Transverse colon (tissue), 4 donors: ENCODE measurements at regions not wholly inside any gene's neighbourhood (a gene's known extent, or its start where the extent isn't known, plus 50 kb on each side); places are given as distances from the start of the nearest gene placed in this dataset.
"Not testable (repeated sequence)": the region's sequence is repeated elsewhere in the genome, so short reads cannot be mapped to it uniquely, and the experiment has no call there.

Experiments used
- DNase-seq: peaks from one replicate; pipeline ENCODE4 v3.0.0-alpha.2; 2019
- H3K27ac ChIP-seq, 4 donors: fragments of 200-600 bp; sonication (generic); 2 replicates each; pipeline ENCODE4 v1.5.1; 2016 to 2018; ENCODE audit warnings: inconsistent platforms in 4 of 4
- H3K27me3 ChIP-seq: fragments of 200-600 bp; sonication (generic); 2 replicates; pipeline ENCODE4 v1.5.1; 2017; ENCODE audit warnings: inconsistent platforms
- H3K36me3 ChIP-seq, 4 donors: fragments of 200-600 bp; sonication (generic); 2 replicates each; pipeline ENCODE4 v1.5.1; 2017 to 2019; ENCODE audit warnings: inconsistent platforms in 4 of 4
- H3K4me1 ChIP-seq, 4 donors: fragments of 200-600 bp; sonication (generic); 2 replicates each; pipeline ENCODE4 v1.5.1; 2017 to 2020; ENCODE audit warnings: inconsistent platforms in 4 of 4
- H3K4me3 ChIP-seq, 4 donors: fragments of 200-600 bp; sonication (generic); 1 replicate in 1 of 4; 2 replicates in 3 of 4; pipeline versions ENCODE4 v1.5.1 to v1.6.1; 2017 to 2019; ENCODE audit warnings: inconsistent platforms in 4 of 4
- H3K9me3 ChIP-seq, 2 donors: fragments of 200-600 bp; sonication (generic); 2 replicates each; pipeline ENCODE4 v1.5.1; 2017 to 2019; ENCODE audit warnings: inconsistent platforms in 2 of 2
- EP300 ChIP-seq: sonication (generic); formaldehyde crosslinking; IDR thresholded peaks from one replicate; pipeline ENCODE4 v1.6.1; 2017; ENCODE audit warnings: antibody characterized with exemption, low read depth
- POLR2A ChIP-seq: fragments of 450-650 bp; IDR thresholded peaks from one replicate; pipeline ENCODE4 v1.6.1; 2016; ENCODE audit warnings: antibody characterized with exemption, mild to moderate bottlenecking, moderate library complexity
- POLR2AphosphoS5 ChIP-seq, 3 donors: sonication (generic); formaldehyde crosslinking; IDR thresholded peaks; one replicate each; pipeline ENCODE4 v1.6.1; 2016; ENCODE audit warnings: antibody characterized with exemption in 3 of 3
- WGBS, 2 donors: methylation state at CpG; one replicate each; pipeline ENCODE4 v1.1.5; 2018; ENCODE audit warnings: low coverage in 1 of 2; 5-methylcytosine and 5-hydroxymethylcytosine counted together
- in situ Hi-C, 4 donors: fragments of 200-750 bp; cut with MboI; loops; one replicate each; pipeline versions ENCODE4 v1.15.0 to v1.15.1; 2017; ENCODE audit warnings: low sequenced_read_pairs in 3 of 4, low pct_ligation_motif_present in 1 of 4, low pct_unique_long_range_greater_than_20kb in 1 of 4
- intact Hi-C: fragments of 100-400 bp; cut with DNase I; formaldehyde crosslinking; loops from one replicate; pipeline ENCODE4 v1.15.1; 2023; ENCODE audit warnings: low total_unique reads
- TF ChIP-seq, protein P1 (sequence below), 5 experiments: fragments of 200-600 bp in 3 of 5; fragments of 450-650 bp in 2 of 5; sonication (generic) in 3 of 5; IDR thresholded peaks; 1 replicate in 2 of 5; 2 replicates in 3 of 5; pipeline ENCODE4 v1.5.1; 2016 to 2017; ENCODE audit warnings: antibody characterized with exemption in 5 of 5, inconsistent platforms in 3 of 5, mild to moderate bottlenecking in 2 of 5, moderate library complexity in 1 of 5

DNA sequence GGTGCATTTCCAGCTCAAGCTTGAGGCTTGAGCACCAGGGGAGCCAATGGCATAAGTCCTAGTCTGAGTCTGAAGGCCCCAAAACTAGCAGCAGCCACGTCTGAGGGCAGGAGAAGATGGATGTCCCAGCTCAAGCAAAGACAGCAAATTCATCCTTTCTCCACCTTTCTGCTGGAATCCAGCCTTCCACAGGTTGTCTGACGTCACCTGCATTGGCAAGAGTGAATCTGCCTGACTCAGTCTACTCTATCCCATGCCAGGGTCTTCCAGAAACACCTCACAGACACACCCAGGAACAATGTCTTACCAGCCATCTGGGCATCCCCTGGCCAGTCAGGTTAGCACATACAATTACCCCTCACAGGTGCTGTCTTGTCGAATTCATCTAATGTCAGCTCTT lies 76.2 kb upstream of the SOX11 start:
- no peak for TF ChIP-seq EP300
- no peak for TF ChIP-seq POLR2AphosphoS5 (IDR thresholded peaks at IDR 0.05)
- no peak for TF ChIP-seq POLR2A
- TF ChIP-seq, protein P1, sequence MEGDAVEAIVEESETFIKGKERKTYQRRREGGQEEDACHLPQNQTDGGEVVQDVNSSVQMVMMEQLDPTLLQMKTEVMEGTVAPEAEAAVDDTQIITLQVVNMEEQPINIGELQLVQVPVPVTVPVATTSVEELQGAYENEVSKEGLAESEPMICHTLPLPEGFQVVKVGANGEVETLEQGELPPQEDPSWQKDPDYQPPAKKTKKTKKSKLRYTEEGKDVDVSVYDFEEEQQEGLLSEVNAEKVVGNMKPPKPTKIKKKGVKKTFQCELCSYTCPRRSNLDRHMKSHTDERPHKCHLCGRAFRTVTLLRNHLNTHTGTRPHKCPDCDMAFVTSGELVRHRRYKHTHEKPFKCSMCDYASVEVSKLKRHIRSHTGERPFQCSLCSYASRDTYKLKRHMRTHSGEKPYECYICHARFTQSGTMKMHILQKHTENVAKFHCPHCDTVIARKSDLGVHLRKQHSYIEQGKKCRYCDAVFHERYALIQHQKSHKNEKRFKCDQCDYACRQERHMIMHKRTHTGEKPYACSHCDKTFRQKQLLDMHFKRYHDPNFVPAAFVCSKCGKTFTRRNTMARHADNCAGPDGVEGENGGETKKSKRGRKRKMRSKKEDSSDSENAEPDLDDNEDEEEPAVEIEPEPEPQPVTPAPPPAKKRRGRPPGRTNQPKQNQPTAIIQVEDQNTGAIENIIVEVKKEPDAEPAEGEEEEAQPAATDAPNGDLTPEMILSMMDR (IDR thresholded peaks at IDR 0.05): no peak
- no peaks in the 10 kb centered on the region for H3K9me3 ChIP-seq
- intact Hi-C loops: no loop called here
- H3K4me3 ChIP-seq: no peak overlapping the region
- no peaks in the 10 kb centered on the region for H3K36me3 ChIP-seq
- H3K27me3 ChIP-seq: no peaks in the 10 kb centered on the region
- DNase-seq: no peak
- in situ Hi-C loops: no loop called here
- no peak overlapping the region for H3K27ac ChIP-seq
- H3K4me1 ChIP-seq: no peaks in the 10 kb centered on the region
- 47 to 67% methylated on average over 1 to 3 of the region's 3 CpGs for WGBS, 2 donors

DNA sequence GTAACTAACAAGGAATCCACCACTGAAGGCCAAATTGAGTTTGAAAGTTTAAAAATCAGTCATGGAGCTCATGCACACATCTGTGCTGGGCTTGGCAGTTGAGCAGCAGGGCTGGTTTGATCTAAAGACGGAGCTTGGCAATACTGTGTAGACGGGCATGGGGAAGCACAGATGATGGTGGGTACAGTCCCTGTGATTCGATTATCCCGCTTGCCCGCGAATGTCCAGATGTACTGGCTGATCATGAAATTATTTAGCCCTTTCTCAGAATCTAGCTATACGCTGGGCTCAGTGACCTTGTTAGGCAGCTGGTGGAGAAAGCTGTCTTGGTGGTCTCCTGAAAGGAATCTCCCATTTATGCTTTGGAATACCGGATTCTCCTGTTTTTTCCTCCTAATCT lies 74.8 kb upstream of the SOX11 start:
- Histone ChIP-seq H3K27ac (no peak overlapping the region), H3K9me3 (no peaks in the 10 kb centered on the region), H3K36me3 (no peaks in the 10 kb centered on the region), H3K4me1 (no peaks in the 10 kb centered on the region), H3K27me3 (no peaks in the 10 kb centered on the region), H3K4me3 (no peak overlapping the region)
- DNase-seq: no peak
- TF ChIP-seq EP300 (no peak), POLR2AphosphoS5 (IDR thresholded peaks at IDR 0.05) (no peak), POLR2A (no peak)
- TF ChIP-seq, protein P1 (IDR thresholded peaks at IDR 0.05): no peak
- in situ Hi-C loops (no loop called here), intact Hi-C loops (no loop called here)
- WGBS, 2 donors: 80 to 93% methylated on average over 2 to 8 of the region's 8 CpGs

DNA sequence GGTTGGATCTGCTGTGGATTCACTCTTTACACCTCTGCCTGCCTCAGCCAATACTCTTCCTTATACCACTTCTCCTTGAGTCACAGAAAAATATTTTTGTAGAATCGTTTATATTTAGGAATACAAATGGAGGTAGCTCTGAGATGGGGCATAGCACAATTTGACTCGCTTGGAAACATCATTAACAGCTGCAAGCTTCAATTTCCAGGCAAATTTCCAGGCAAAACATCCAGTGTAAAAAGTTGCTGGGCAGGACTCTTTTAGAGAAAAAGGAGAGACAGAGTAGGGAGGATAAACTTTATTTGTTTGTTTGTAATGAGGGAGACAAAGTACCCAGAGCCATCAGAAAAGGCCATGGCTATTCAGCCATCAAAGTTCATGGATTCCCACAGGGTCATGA lies 74.4 kb upstream of the SOX11 start:
- Histone ChIP-seq H3K9me3 (no peaks in the 10 kb centered on the region), H3K4me3 (no peak overlapping the region), H3K4me1 (no peaks in the 10 kb centered on the region), H3K27me3 (no peaks in the 10 kb centered on the region), H3K36me3 (no peaks in the 10 kb centered on the region), H3K27ac (no peak overlapping the region)
- in situ Hi-C loops: no loop called here
- TF ChIP-seq POLR2A: no peak
- TF ChIP-seq EP300: no peak
- no peak for TF ChIP-seq POLR2AphosphoS5 (IDR thresholded peaks at IDR 0.05)
- TF ChIP-seq, protein P1 (IDR thresholded peaks at IDR 0.05): no peak
- 53 to 66% methylated on average over 2 of the region's 2 CpGs for WGBS, 2 donors
- intact Hi-C loops: no loop called here
- no peak for DNase-seq

DNA sequence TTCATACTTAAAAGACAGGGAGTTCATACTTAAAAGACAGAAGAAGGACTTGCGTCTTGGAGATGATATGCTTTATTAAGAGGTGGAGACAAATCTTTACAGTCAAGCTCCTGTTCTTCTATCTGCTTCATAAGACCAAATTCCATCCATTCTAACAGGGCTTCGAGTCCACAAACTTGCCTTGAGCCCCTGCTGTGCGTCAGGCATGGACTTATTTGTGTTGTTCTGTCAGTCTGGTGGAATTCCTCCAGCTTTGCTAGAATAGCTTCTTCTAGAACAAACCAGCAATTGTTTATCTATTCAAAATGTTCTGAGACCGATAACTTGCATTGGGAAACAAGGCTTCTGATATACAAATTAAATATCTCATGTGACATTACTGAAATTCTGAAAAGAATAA lies 73.9 kb upstream of the SOX11 start:
- Histone ChIP-seq H3K27ac (no peak overlapping the region), H3K9me3 (no peaks in the 10 kb centered on the region), H3K36me3 (no peaks in the 10 kb centered on the region), H3K27me3 (no peaks in the 10 kb centered on the region), H3K4me3 (no peak overlapping the region), H3K4me1 (no peaks in the 10 kb centered on the region)
- no peak for DNase-seq
- in situ Hi-C loops: no loop called here
- WGBS, 2 donors: 49 to 54% methylated on average over 4 of the region's 4 CpGs
- intact Hi-C loops: no loop called here
- TF ChIP-seq EP300 (no peak), POLR2A (no peak), POLR2AphosphoS5 (IDR thresholded peaks at IDR 0.05) (no peak)
- TF ChIP-seq, protein P1 (IDR thresholded peaks at IDR 0.05): no peak

DNA sequence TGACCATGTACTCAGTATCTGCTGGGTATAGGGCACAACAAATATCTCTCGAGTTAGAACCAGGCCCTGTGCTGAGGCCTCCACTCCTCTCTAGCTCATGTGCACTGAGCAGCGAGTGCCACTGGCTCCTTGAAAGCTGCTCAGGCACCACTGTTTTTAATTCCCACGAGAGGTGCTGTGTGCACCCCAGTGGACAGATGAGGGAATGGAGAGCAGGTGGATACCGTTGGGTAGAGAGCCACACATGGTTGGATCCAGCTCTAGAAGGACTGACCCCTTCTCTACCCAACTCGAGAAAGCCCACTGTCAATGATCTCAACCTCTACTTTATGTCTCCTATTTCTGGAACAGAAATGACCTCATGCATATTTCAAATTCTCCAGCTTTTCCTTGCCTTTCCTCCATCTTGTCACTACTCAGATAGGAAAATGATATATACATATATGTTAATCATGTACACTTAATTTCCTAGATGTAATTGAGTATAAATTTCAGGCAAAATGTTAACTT lies 66.6 kb upstream of the SOX11 start:
- H3K4me1 ChIP-seq, intact Hi-C loops, H3K27ac ChIP-seq, DNase-seq, H3K27me3 ChIP-seq, H3K4me3 ChIP-seq, H3K36me3 ChIP-seq, H3K9me3 ChIP-seq, in situ Hi-C loops: not testable (repeated sequence)
- 59% methylated on average over 5 of the region's 5 CpGs; no CpG with 5 or more reads in 1 of the 2 donors for WGBS, 2 donors

DNA sequence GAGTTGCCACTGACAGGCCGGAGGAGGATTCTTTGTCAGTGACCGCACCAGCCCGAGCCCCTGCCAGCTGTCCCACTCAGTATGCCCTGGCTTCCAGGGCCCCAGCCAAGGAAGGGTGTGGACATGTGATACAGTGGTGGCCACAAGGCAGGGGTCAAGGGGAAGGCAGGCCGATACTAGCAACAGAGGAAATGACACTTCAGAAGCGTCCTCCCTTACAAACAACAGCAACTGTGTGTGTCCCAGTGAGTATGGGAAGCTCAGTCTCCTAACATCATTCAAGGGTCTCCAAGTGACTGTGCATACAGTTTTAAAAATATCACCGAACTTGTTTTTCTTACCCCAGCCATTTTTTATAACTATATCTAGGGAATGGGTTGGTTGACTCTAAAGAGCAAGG lies 63.7 kb upstream of the SOX11 start:
- H3K4me3 ChIP-seq, H3K27me3 ChIP-seq, H3K36me3 ChIP-seq, H3K4me1 ChIP-seq, in situ Hi-C loops, H3K9me3 ChIP-seq, DNase-seq, intact Hi-C loops, H3K27ac ChIP-seq: not testable (repeated sequence)
- WGBS, 2 donors: 20% methylated on average over 1 of the region's 6 CpGs; no CpG with 5 or more reads in 1 of the 2 donors

DNA sequence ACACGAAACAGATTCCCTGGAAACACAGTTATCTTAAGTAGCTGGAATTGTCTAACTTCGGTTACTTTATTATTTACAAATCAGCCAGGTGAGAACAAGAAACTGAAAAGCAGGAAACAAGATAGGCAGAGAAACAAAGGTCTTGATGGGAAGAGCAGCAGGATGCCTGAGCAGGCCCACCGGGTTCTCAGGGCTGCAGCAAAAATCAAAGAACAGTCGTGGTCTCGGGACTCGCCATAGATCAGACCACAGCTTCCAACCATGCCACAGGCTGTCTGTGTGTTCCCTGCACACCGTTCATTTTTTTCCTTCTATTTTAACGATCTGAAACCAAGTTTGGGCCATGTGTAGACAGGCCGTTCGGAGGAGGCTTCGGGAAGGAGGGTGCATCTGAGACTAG lies 62.7 kb upstream of the SOX11 start:
- H3K4me3 ChIP-seq, in situ Hi-C loops, H3K4me1 ChIP-seq, H3K27ac ChIP-seq, H3K36me3 ChIP-seq, DNase-seq, H3K9me3 ChIP-seq, H3K27me3 ChIP-seq, intact Hi-C loops: not testable (repeated sequence)
- WGBS, 2 donors: 72 to 81% methylated on average over 9 to 11 of the region's 11 CpGs
